ENCODE measurements at regions not wholly inside any gene's neighbourhood (a gene's known extent, or its start where the extent isn't known, plus 50 kb on each side); places are given as distances from the start of the nearest gene placed in this dataset.

DNA sequence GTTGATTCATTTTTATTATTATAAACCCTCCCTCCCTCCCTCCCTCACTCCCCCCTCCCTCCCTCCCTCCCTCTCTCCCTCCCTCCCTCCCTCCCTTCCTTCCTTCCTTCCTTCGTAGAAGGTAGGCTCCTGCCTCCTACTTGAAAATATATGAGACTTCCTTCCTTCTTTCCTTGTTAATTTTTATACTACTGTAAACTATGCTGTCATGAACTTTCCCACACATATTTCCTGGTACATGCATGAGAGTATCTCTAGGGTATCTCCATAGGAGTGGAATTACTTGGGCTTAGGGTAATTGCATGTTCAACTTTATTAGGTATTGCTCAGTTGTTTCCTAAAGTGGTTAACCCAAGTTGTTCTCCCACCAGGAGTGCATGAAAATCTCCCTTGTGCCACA lies 330.6 kb downstream of the KCNRG start:
- Histone ChIP-seq H3K4me3 (ENCODE audit: low read length) (no peak overlapping the region), H3K9me3 (ENCODE audit: low read depth, low read length) (no peaks in the 10 kb centered on the region), H3K4me1 (ENCODE audit: insufficient read depth, low read length) (peaks cover 5% of the 10 kb centered on the region), H3K27me3 (ENCODE audit: insufficient read depth, low read length) (no peaks in the 10 kb centered on the region)

- H3K4me3 ChIP-seq (ENCODE audit: low read length), result no peak overlapping the region
- peaks cover 5% of the 10 kb centered on the region for H3K4me1 ChIP-seq (ENCODE audit: insufficient read depth, low read length)
- no peaks in the 10 kb centered on the region for H3K27me3 ChIP-seq (ENCODE audit: insufficient read depth, low read length)
- H3K9me3 ChIP-seq (ENCODE audit: low read depth, low read length), result no peaks in the 10 kb centered on the region
Measured at GRCh38 chr13:50348371-50348770, 333.1 kb downstream of the KCNRG start.

DNA sequence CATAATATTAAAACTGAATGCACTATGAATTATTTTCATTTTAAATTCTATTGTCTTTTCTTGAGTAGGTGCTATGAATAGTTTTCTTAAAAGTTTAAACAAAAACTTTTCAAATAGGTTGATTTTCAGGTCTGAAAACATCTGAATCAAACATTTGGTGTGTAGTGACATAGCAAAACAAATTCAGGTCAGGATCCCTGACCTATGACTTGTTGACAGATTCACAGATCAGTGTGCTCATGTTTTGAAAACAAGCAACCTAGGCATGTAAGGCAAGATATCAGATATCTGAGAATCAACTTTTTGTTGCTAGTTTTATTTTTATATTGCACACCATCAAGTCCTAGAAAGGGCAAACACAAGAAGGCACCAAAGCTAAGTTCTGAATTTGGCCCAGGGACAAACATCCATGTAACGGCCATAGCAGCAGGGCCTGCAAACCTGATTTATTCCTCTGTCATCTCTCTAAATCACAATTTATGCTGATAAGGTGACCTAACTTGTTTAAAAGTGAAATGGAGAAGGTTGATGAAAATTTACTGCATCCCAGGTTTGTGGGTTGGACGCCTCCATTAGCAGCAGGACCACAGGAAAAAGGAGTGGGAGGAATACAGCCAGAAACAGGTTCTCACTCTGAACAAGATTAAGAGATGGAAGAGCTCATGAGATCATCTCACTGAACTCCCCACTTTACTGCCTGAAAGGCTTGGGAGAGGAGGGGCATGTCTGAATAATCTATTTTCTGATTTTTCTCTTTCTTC lies 337.7 kb downstream of the KCNRG start:
- Histone ChIP-seq H3K4me1 (ENCODE audit: insufficient read depth, low read length) (peaks cover 7% of the 10 kb centered on the region), H3K27me3 (ENCODE audit: insufficient read depth, low read length) (no peaks in the 10 kb centered on the region), H3K9me3 (ENCODE audit: low read depth, low read length) (no peaks in the 10 kb centered on the region), H3K4me3 (ENCODE audit: low read length) (no peak overlapping the region)

DNA sequence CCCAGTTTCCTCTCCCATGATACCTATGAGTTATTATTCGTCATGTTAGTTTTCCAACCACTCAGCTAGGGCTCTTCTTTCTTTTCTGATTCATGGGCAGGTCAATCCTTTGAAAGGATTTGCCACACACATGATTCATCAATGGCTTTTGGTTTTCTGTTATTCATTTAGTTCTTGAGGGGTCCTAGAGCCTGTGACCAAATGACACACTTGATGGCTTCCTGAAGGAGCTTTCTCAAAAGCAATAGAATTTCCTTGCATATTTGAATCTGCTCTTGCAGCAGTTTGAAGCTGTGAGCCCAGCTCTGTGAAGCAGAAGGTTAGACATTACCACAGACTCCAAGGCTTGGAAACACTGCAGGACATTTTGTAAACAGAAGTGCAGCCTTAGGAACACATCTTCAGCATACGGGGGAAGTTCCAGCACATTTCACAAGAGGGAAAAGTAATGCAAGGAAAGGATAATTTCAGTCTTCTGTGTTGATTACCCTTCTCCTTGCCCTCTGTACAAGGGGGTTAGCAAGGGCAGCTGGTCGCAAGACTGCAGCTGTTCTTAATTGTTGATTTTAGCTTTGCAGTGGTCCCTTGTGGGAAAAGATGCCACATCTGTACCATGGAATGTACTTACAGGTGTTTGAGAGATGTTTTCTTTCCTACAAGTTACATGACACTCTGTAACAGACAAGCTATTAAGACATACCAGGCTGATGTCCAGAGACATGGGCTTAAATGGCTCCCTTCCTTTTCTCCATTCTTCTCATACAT lies 338.6 kb downstream of the KCNRG start:
- Histone ChIP-seq H3K4me3 (ENCODE audit: low read length) (no peak overlapping the region), H3K4me1 (ENCODE audit: insufficient read depth, low read length) (peaks cover 13% of the 10 kb centered on the region), H3K27me3 (ENCODE audit: insufficient read depth, low read length) (no peaks in the 10 kb centered on the region), H3K9me3 (ENCODE audit: low read depth, low read length) (no peaks in the 10 kb centered on the region)

- peaks cover 16% of the 10 kb centered on the region for H3K4me1 ChIP-seq (ENCODE audit: insufficient read depth, low read length)
- no peak overlapping the region for H3K4me3 ChIP-seq (ENCODE audit: low read length)
- no peaks in the 10 kb centered on the region for H3K27me3 ChIP-seq (ENCODE audit: insufficient read depth, low read length)
- no peaks in the 10 kb centered on the region for H3K9me3 ChIP-seq (ENCODE audit: low read depth, low read length)
Measured at GRCh38 chr13:50355797-50356196, 340.6 kb downstream of the KCNRG start.

DNA sequence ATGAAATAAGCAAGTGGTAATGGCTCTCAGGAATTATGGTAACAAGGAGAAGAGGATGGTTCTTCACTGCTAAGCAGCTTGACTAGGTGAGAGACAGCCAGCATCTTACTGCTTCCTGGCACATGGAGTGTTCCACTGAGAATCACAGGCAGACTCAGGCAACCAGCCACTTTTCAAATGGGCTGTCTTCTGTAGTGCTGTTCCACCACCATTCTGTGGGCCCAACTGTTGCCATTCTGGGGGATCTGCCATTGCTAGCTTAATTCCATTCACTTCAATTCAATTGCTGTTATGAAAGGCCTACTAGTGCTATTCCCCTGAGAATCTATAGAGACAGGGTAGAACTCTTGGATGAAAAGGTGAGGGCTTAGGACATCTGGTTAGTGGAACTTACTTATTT lies 341.9 kb downstream of the KCNRG start:
- no peaks in the 10 kb centered on the region for H3K27me3 ChIP-seq (ENCODE audit: insufficient read depth, low read length)
- H3K9me3 ChIP-seq (ENCODE audit: low read depth, low read length), result no peaks in the 10 kb centered on the region
- peaks cover 16% of the 10 kb centered on the region for H3K4me1 ChIP-seq (ENCODE audit: insufficient read depth, low read length)
- H3K4me3 ChIP-seq (ENCODE audit: low read length), result no peak overlapping the region

DNA sequence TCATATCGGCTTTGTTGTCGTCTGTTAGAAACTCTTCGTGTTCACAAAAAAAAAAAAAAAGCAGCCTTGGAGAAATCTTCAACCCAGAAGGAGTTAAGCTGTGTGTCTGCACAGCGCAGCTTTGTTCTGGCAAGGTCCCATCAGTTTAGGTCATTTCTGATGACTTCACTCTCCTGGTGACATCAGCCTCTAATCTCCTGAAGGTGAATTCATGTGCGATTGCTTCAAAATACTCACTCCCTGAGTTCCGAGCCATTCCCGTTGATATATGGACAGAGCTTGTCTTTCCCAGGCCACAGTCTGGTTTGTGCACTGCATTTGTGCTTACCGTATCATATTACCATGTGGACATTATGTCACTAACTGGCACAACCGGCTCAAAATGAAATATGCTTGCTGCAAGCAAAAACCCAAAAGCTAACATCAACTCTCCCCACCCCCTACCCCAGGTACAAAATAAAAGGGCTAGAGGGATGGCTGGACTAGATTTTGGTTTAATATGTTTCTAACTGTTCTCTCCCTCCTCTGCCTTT lies 342.4 kb downstream of the KCNRG start:
- H3K27me3 ChIP-seq (ENCODE audit: insufficient read depth, low read length), result no peaks in the 10 kb centered on the region
- H3K9me3 ChIP-seq (ENCODE audit: low read depth, low read length), result no peaks in the 10 kb centered on the region
- H3K4me1 ChIP-seq (ENCODE audit: insufficient read depth, low read length), result peaks cover 16% of the 10 kb centered on the region
- no peak overlapping the region for H3K4me3 ChIP-seq (ENCODE audit: low read length)

DNA sequence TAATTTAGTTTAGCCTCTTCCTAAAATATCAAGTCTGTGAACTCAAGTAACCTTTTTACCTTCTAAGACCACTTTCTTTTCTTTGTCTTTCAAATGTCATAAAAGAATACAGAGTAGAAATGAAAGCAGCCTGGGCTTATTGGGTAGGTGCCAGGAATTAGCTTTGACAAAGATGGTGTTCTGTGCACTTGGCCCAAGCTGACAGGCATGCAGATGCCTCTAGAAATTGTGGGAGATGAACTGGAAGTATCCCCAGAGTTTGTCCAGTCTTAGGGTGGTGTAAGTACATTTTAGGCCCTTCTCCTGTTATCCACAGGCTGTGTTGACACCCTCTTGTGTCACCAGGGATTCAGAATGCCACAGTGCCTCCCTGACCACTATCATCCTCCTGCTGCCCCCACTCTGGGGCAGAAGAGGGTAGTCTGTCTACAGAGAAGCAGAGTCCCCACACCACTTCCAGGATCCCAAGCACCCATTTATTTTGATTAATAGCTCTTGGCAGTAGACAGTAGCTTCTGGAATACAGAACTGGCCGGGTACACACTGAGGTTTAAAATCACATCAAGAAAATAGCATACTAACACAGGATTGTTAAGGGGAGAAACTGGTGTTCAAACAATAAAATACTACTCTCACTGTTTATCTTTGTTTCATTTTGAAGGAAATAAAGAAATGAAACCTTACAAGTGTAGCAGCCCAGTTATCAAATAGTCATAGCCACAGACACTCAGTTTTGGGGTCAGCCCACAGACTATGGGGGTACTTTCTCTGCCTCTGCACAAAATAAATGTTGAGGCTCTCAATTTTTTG lies 343.2 kb downstream of the KCNRG start:
- Histone ChIP-seq H3K9me3 (ENCODE audit: low read depth, low read length) (no peaks in the 10 kb centered on the region), H3K27me3 (ENCODE audit: insufficient read depth, low read length) (no peaks in the 10 kb centered on the region), H3K4me3 (ENCODE audit: low read length) (no peak overlapping the region), H3K4me1 (ENCODE audit: insufficient read depth, low read length) (peaks cover 16% of the 10 kb centered on the region)

GRCh38 chr13:50359041-50359367 lies 343.8 kb downstream of the KCNRG start:
- Histone ChIP-seq H3K4me1 (ENCODE audit: insufficient read depth, low read length) (peaks cover 16% of the 10 kb centered on the region), H3K4me3 (ENCODE audit: low read length) (no peak overlapping the region), H3K9me3 (ENCODE audit: low read depth, low read length) (no peaks in the 10 kb centered on the region), H3K27me3 (ENCODE audit: insufficient read depth, low read length) (no peaks in the 10 kb centered on the region)

- Histone ChIP-seq H3K4me1 (ENCODE audit: insufficient read depth, low read length) (peaks cover 16% of the 10 kb centered on the region), H3K4me3 (ENCODE audit: low read length) (no peak overlapping the region), H3K27me3 (ENCODE audit: insufficient read depth, low read length) (no peaks in the 10 kb centered on the region), H3K9me3 (ENCODE audit: low read depth, low read length) (no peaks in the 10 kb centered on the region)
Measured at GRCh38 chr13:50359779-50360178, 344.5 kb downstream of the KCNRG start.

DNA sequence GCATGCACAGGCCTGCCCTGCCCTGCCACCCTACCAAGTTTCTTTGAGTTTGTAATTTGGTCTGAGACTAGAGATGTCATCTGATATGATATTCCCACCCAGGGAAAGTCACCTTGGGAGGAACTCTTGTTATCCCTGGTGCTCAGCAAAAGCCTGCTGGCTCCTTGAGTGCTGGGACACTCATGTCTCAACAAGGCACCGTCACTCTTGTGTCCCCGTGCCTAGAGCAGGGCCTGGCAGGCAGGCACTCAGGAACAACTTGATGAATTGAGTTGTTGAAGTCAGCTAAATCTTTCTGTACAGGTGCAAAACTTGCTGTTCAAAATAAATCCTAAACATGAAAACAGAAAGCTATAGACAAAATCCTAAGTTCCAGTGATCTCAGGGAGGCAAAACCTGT lies 345.4 kb downstream of the KCNRG start:
- Histone ChIP-seq H3K4me1 (ENCODE audit: insufficient read depth, low read length) (peaks cover 17% of the 10 kb centered on the region), H3K4me3 (ENCODE audit: low read length) (no peak overlapping the region), H3K9me3 (ENCODE audit: low read depth, low read length) (no peaks in the 10 kb centered on the region), H3K27me3 (ENCODE audit: insufficient read depth, low read length) (no peaks in the 10 kb centered on the region)

DNA sequence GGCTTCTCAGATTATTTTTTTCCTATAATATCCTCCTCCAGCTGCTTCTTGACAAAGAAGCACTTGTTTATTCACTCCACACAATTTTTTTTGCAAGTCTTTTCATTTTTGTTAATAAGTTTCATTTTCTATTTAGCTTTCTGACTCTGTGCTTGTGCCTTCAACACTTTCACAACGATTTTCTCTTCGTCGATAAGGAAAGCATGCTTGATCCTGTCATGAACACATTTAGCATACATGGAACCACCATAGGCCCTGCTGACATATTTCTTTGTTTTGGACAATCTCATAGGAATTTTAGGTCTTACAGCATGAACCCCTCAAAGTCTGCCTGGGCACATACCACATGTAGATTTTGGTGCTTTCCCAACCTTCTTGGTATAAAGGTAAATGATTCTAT lies 346.0 kb downstream of the KCNRG start:
- Histone ChIP-seq H3K4me3 (ENCODE audit: low read length) (no peak overlapping the region), H3K27me3 (ENCODE audit: insufficient read depth, low read length) (no peaks in the 10 kb centered on the region), H3K9me3 (ENCODE audit: low read depth, low read length) (no peaks in the 10 kb centered on the region), H3K4me1 (ENCODE audit: insufficient read depth, low read length) (peaks cover 16% of the 10 kb centered on the region)

DNA sequence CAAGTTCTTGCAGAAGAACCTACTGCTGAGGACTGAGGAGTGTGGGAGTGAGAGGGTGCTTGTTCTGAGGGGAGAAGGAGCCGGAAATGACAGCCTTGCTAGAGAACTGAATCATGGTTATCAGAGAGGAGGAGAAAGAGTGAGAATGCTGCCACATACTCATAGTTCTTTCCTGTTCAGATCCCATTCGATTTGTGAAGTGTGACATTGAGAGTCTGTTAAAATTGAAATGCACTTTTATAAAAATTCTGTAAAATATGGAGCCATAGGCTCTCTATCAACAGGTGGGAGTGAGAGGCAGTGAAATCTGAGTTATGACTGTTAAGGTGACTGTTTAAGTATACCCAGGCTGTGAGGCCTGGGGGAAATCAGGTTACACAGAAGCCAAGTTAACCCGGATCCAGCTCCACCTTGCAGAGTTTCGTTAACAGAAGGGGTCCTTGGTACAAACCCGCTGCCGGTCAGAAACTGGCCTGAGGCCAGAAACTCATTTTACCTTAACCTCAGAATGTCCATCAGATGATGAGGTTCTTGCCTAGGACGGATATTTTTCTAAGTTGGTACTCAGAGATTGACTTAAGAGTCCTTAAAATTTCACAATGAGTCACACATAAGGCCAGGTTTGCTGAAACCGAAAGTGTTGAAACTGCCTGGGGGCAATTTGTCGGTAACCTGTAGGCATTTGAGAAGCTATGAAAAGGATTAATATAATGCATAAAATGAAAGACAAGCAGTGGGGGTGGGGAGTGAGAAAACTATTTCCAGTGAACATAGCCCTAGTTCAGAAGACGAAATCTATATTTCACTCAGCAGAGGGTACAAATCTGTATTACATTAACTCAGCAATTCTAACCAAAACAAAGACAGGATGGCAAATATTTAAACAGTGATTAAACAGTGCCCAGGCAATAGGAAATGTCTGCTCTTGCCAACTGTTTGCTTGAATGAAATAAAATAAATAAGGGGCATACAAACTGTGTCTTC lies 350.5 kb downstream of the KCNRG start:
- H3K4me3 ChIP-seq (ENCODE audit: low read length), result no peak overlapping the region
- H3K27me3 ChIP-seq (ENCODE audit: insufficient read depth, low read length), result no peaks in the 10 kb centered on the region
- no peaks in the 10 kb centered on the region for H3K9me3 ChIP-seq (ENCODE audit: low read depth, low read length)
- peaks cover 15% of the 10 kb centered on the region for H3K4me1 ChIP-seq (ENCODE audit: insufficient read depth, low read length)

- Histone ChIP-seq H3K27me3 (ENCODE audit: insufficient read depth, low read length) (no peaks in the 10 kb centered on the region), H3K4me1 (ENCODE audit: insufficient read depth, low read length) (peaks cover 20% of the 10 kb centered on the region), H3K9me3 (ENCODE audit: low read depth, low read length) (no peaks in the 10 kb centered on the region), H3K4me3 (ENCODE audit: low read length) (no peak overlapping the region)
Measured at GRCh38 chr13:50366488-50367174, 351.4 kb downstream of the KCNRG start.

Data from mononuclear cell (primary cell).